Loucy (cell line): ENCODE measurements at regions not wholly inside any gene's neighbourhood (a gene's known extent, or its start where the extent isn't known, plus 50 kb on each side); places are given as distances from the start of the nearest gene placed in this dataset.

Experiments
- H2AFZ ChIP-seq: fragments of 200-600 bp; sonication (generic); 2 replicates; pipeline ENCODE4 v1.6.0; 2016; ENCODE audit warnings: antibody characterized with exemption, mild to moderate bottlenecking, low read length, moderate library complexity
- H3F3A ChIP-seq: fragments of 200-600 bp; 2 replicates; pipeline ENCODE4 v1.6.0; 2016; ENCODE audit warnings: antibody characterized with exemption, low read depth, mild to moderate bottlenecking
- H3K27me3 ChIP-seq: fragments of 200-600 bp; sonication (generic); 2 replicates; pipeline ENCODE4 v1.6.1; 2014; ENCODE audit warnings: low read length, mild to moderate bottlenecking; ENCODE audit not compliant: insufficient read depth, poor library complexity, severe bottlenecking
- H3K36me3 ChIP-seq: fragments of 200-600 bp; sonication (generic); 2 replicates; pipeline ENCODE4 v1.6.1; 2016; ENCODE audit warnings: low read length; ENCODE audit not compliant: insufficient read depth
- H3K4me1 ChIP-seq: fragments of 200-600 bp; sonication (generic); 2 replicates; pipeline ENCODE4 v1.5.1; 2014; ENCODE audit warnings: low read length, mild to moderate bottlenecking; ENCODE audit not compliant: insufficient read depth, poor library complexity, severe bottlenecking
- H3K4me2 ChIP-seq: fragments of 200-600 bp; sonication (generic); 2 replicates; pipeline ENCODE4 v1.6.0; 2014; ENCODE audit warnings: antibody characterized with exemption, low read length, low read depth, mild to moderate bottlenecking; ENCODE audit not compliant: poor library complexity, severe bottlenecking
- H3K4me3 ChIP-seq: fragments of 200-600 bp; sonication (generic); 2 replicates; pipeline ENCODE4 v1.5.1; 2014; ENCODE audit warnings: low read length, mild to moderate bottlenecking, mixed read lengths; ENCODE audit not compliant: poor library complexity, severe bottlenecking
- H3K79me2 ChIP-seq: fragments of 200-600 bp; sonication (generic); 2 replicates; pipeline ENCODE4 v1.6.1; 2014; ENCODE audit warnings: low read length; ENCODE audit not compliant: insufficient read depth
- H3K9ac ChIP-seq: fragments of 200-600 bp; sonication (generic); 2 replicates; pipeline ENCODE4 v1.6.0; 2014; ENCODE audit warnings: mild to moderate bottlenecking, low read depth, low read length, moderate library complexity; ENCODE audit not compliant: poor library complexity, severe bottlenecking
- H3K9me2 ChIP-seq: fragments of 200-600 bp; sonication (generic); replicated peaks from 2 replicates; pipeline ENCODE4 v1.6.1; 2016; ENCODE audit warnings: low read depth, low read length, mixed read lengths
- H3K9me3 ChIP-seq: fragments of 200-600 bp; sonication (generic); 2 replicates; pipeline ENCODE4 v1.6.1; 2014; ENCODE audit warnings: mild to moderate bottlenecking, antibody characterized with exemption, low read length, low read depth; ENCODE audit not compliant: insufficient read depth
- H4K20me1 ChIP-seq: fragments of 200-600 bp; sonication (generic); 2 replicates; pipeline ENCODE4 v1.6.0; 2014; ENCODE audit warnings: antibody characterized with exemption, low read length, mild to moderate bottlenecking; ENCODE audit not compliant: insufficient read depth, poor library complexity, severe bottlenecking
- EZH2phosphoT487 ChIP-seq: fragments of 200-600 bp; IDR thresholded peaks from 2 replicates; pipeline ENCODE4 v1.6.1; 2018; ENCODE audit warnings: antibody characterized with exemption, mild to moderate bottlenecking, moderate library complexity, borderline replicate concordance
- TF ChIP-seq, protein P1 (sequence below): fragments of 200-600 bp; sonication (generic); conservative IDR thresholded peaks from 2 replicates; pipeline ENCODE4 v1.5.1; 2014; ENCODE audit warnings: mild to moderate bottlenecking, antibody characterized with exemption, low read length

DNA sequence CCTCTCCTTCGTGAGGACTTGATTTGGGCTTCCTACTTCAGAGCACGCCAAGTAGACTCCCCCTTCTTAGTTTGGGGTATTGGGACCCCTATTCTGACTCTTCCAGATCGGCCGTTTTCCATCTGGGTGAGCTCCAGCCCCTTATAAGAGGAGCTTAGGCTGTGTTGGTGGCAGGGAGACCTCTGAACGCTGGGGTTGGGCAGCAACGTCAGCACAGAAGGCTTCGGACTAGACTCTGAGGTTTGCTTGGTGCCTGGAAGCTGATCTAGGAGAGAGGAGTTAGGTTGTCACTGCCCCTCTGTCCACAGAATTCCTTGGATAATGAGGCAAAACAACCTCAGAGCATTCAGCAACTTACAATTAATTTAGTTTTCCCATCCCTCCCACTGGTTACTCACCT is 99.2 kb upstream of the RTL1 start:
- Histone ChIP-seq H3K79me2 (no peaks in the 10 kb centered on the region), H3K4me3 (no peak overlapping the region), H3F3A (no peaks in the 10 kb centered on the region), H3K9me2 (no peaks in the 10 kb centered on the region), H3K36me3 (no peaks in the 10 kb centered on the region), H3K4me2 (no peak overlapping the region), H3K27me3 (no peaks in the 10 kb centered on the region), H3K4me1 (no peaks in the 10 kb centered on the region), H3K9ac (no peak overlapping the region), H3K9me3 (no peaks in the 10 kb centered on the region), H2AFZ (no peak overlapping the region), H4K20me1 (no peaks in the 10 kb centered on the region)
- TF ChIP-seq, protein P1, sequence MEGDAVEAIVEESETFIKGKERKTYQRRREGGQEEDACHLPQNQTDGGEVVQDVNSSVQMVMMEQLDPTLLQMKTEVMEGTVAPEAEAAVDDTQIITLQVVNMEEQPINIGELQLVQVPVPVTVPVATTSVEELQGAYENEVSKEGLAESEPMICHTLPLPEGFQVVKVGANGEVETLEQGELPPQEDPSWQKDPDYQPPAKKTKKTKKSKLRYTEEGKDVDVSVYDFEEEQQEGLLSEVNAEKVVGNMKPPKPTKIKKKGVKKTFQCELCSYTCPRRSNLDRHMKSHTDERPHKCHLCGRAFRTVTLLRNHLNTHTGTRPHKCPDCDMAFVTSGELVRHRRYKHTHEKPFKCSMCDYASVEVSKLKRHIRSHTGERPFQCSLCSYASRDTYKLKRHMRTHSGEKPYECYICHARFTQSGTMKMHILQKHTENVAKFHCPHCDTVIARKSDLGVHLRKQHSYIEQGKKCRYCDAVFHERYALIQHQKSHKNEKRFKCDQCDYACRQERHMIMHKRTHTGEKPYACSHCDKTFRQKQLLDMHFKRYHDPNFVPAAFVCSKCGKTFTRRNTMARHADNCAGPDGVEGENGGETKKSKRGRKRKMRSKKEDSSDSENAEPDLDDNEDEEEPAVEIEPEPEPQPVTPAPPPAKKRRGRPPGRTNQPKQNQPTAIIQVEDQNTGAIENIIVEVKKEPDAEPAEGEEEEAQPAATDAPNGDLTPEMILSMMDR, result no peak
- no peak for TF ChIP-seq EZH2phosphoT487

DNA sequence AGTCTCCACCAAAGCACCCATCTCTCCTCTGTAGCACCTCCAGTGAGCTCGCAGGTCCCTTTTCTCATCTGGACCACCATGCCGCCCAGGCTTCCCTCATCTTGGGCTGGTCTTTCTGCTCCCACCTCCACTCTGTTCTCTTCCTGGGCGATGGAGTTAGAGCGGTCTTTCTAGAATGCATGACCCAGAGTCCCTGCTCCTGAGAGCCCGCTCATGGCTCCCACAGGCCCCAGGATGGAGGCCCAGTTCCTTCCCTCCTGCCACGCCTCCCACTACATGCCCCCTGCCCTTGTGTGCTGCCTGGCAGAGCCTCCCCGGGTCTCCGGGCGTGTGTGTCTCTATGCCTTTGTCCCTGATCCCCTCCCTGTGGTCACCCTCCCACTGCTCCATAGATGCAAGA is 100.7 kb upstream of the RTL1 start:
- Histone ChIP-seq H3F3A (no peaks in the 10 kb centered on the region), H3K4me1 (no peaks in the 10 kb centered on the region), H3K27me3 (no peaks in the 10 kb centered on the region), H4K20me1 (no peaks in the 10 kb centered on the region), H3K9me3 (no peaks in the 10 kb centered on the region), H3K79me2 (no peaks in the 10 kb centered on the region), H3K36me3 (no peaks in the 10 kb centered on the region), H3K4me3 (no peak overlapping the region), H3K4me2 (no peak overlapping the region), H2AFZ (no peak overlapping the region), H3K9ac (no peak overlapping the region), H3K9me2 (no peaks in the 10 kb centered on the region)
- TF ChIP-seq, protein P1, result no peak
- TF ChIP-seq EZH2phosphoT487, result no peak

DNA sequence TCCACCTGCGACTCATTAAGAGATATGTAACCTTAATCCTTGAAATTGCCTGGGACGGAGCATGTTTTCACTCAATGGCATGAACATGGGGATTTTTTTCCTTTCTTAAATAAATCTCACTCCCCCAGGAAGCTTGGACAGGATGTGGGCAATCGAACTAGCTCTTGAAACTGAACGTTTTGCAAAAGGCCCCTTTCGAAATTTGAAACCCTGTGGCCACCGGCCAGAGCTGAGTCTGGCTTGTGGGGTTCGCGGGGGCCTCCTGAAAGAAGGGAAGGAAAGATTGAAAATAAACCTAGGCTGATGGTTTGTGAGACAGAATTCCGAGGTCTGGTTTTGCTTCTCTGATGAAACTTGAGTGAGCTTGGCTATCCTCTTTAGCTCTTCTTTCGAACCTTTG is 101.4 kb upstream of the RTL1 start:
- H3K27me3 ChIP-seq, result no peaks in the 10 kb centered on the region
- H3K4me3 ChIP-seq, result no peak overlapping the region
- H3K9ac ChIP-seq, result no peak overlapping the region
- no peaks in the 10 kb centered on the region for H4K20me1 ChIP-seq
- no peaks in the 10 kb centered on the region for H3K4me1 ChIP-seq
- H2AFZ ChIP-seq, result no peak overlapping the region
- no peaks in the 10 kb centered on the region for H3K36me3 ChIP-seq
- no peaks in the 10 kb centered on the region for H3K9me3 ChIP-seq
- no peaks in the 10 kb centered on the region for H3K9me2 ChIP-seq
- TF ChIP-seq, protein P1, result no peak
- TF ChIP-seq EZH2phosphoT487, result no peak
- no peak overlapping the region for H3K4me2 ChIP-seq
- H3F3A ChIP-seq, result no peaks in the 10 kb centered on the region
- H3K79me2 ChIP-seq, result no peaks in the 10 kb centered on the region
